ENCODE measurements at regions not wholly inside any gene's neighbourhood (a gene's known extent, or its start where the extent isn't known, plus 50 kb on each side); places are given as distances from the start of the nearest gene placed in this dataset.
"Not testable (repeated sequence)": the region's sequence is repeated elsewhere in the genome, so short reads cannot be mapped to it uniquely, and the experiment has no call there.

GRCh38 chr1:163983097-163983496 lies 575.9 kb upstream of the PBX1 start:
- intact Hi-C loops (cut with micrococcal nuclease): no loop called here
- no peaks in the 10 kb centered on the region for H3K27me3 Mint-ChIP-seq
- DNase-seq (no peak), ATAC-seq (ENCODE audit: low read depth) (no peak)
- no peaks in the 10 kb centered on the region for H3K4me1 Mint-ChIP-seq
- ChIA-PET CTCF (no interaction called here), POLR2A (no interaction called here)
- H3K36me3 Mint-ChIP-seq (ENCODE audit: low read depth): no peaks in the 10 kb centered on the region
- no peak overlapping the region for H3K4me3 Mint-ChIP-seq
- H3K27ac Mint-ChIP-seq: no peak overlapping the region
- peaks cover 4% of the 10 kb centered on the region for H3K9me3 Mint-ChIP-seq
- no peak for TF ChIP-seq CTCF (IDR thresholded peaks at IDR 0.05)

GRCh38 chr1:163985700-163986099 lies 573.3 kb upstream of the PBX1 start:
- Mint-ChIP-seq H3K27ac (no peak overlapping the region), H3K27me3 (no peaks in the 10 kb centered on the region), H3K4me3 (no peak overlapping the region), H3K36me3 (ENCODE audit: low read depth) (no peaks in the 10 kb centered on the region), H3K9me3 (peaks cover 4% of the 10 kb centered on the region), H3K4me1 (no peaks in the 10 kb centered on the region)
- no peak for TF ChIP-seq CTCF (IDR thresholded peaks at IDR 0.05)
- ATAC-seq (ENCODE audit: low read depth): no peak
- CTCF ChIA-PET: no interaction called here
- DNase-seq: no peak
- POLR2A ChIA-PET: no interaction called here
- intact Hi-C loops (cut with micrococcal nuclease): no loop called here

GRCh38 chr1:163999131-163999530 lies 559.9 kb upstream of the PBX1 start:
- no peak for DNase-seq
- Mint-ChIP-seq H3K4me1 (no peaks in the 10 kb centered on the region), H3K4me3 (no peak overlapping the region), H3K27me3 (no peaks in the 10 kb centered on the region), H3K36me3 (ENCODE audit: low read depth) (no peaks in the 10 kb centered on the region), H3K9me3 (peaks cover 19% of the 10 kb centered on the region), H3K27ac (no peak overlapping the region)
- ATAC-seq (ENCODE audit: low read depth): no peak
- no peak for TF ChIP-seq CTCF (IDR thresholded peaks at IDR 0.05)
- intact Hi-C loops (cut with micrococcal nuclease): no loop called here
- ChIA-PET POLR2A (no interaction called here), CTCF (no interaction called here)

GRCh38 chr1:164006186-164006585 lies 552.8 kb upstream of the PBX1 start:
- intact Hi-C loops (cut with micrococcal nuclease); CTCF ChIA-PET; ATAC-seq (ENCODE audit: low read depth); DNase-seq; POLR2A ChIA-PET; H3K4me3 Mint-ChIP-seq; H3K27ac Mint-ChIP-seq; H3K4me1 Mint-ChIP-seq; H3K27me3 Mint-ChIP-seq; H3K36me3 Mint-ChIP-seq (ENCODE audit: low read depth): not testable (repeated sequence)
- peaks cover 29% of the 10 kb centered on the region for H3K9me3 Mint-ChIP-seq

- ChIA-PET CTCF (no interaction called here), POLR2A (no interaction called here)
- ATAC-seq (ENCODE audit: low read depth) (no peak), DNase-seq (no peak)
- TF ChIP-seq CTCF (IDR thresholded peaks at IDR 0.05): no peak
- intact Hi-C loops (cut with micrococcal nuclease): no loop called here
- no peak overlapping the region for H3K4me3 Mint-ChIP-seq
- no peaks in the 10 kb centered on the region for H3K27me3 Mint-ChIP-seq
- H3K36me3 Mint-ChIP-seq (ENCODE audit: low read depth): no peaks in the 10 kb centered on the region
- no peak overlapping the region for H3K27ac Mint-ChIP-seq
- peaks cover 32% of the 10 kb centered on the region for H3K9me3 Mint-ChIP-seq
- H3K4me1 Mint-ChIP-seq: no peaks in the 10 kb centered on the region
Observed at GRCh38 chr1:164006621-164007020, 552.4 kb upstream of the PBX1 start.

- CTCF ChIA-PET: no interaction called here
- intact Hi-C loops (cut with micrococcal nuclease): no loop called here
- H3K27ac Mint-ChIP-seq: no peak overlapping the region
Observed at GRCh38 chr1:164017239-164017638, 541.7 kb upstream of the PBX1 start.

More at GRCh38 chr1:164017239-164017638, 541.7 kb upstream of the PBX1 start:
- Mint-ChIP-seq H3K9me3 (peaks cover 15% of the 10 kb centered on the region), H3K36me3 (ENCODE audit: low read depth) (no peaks in the 10 kb centered on the region), H3K4me1 (no peaks in the 10 kb centered on the region), H3K27me3 (no peaks in the 10 kb centered on the region), H3K4me3 (no peak overlapping the region)
- POLR2A ChIA-PET: no interaction called here
- no peak for ATAC-seq (ENCODE audit: low read depth)
- DNase-seq: no peak
- TF ChIP-seq CTCF (IDR thresholded peaks at IDR 0.05): no peak

Measured in activated B cell treated with CpG ODN at 0.5 μM for 24 hours (primary cell).